ENCODE measurements at regions not wholly inside any gene's neighbourhood (a gene's known extent, or its start where the extent isn't known, plus 50 kb on each side); places are given as distances from the start of the nearest gene placed in this dataset.
A peak's percentile ranks its signal among the peaks of the same experiment; 100 is the strongest.

- no peak for DNase-seq (ENCODE audit: low read depth, low spot score)
These were observed 74.7 kb upstream of the PALMD start for GRCh38 chr1:99571092-99571734.

GRCh38 chr1:99573431-99574217 is 72.3 kb upstream of the PALMD start:
- DNase-seq (ENCODE audit: low read depth, low spot score): peak; percentile 36

- DNase-seq (ENCODE audit: low read depth, low spot score): no peak
These were observed 68.6 kb upstream of the PALMD start for GRCh38 chr1:99577313-99577712.

- DNase-seq (ENCODE audit: low read depth, low spot score): no peak
These were observed 66.2 kb upstream of the PALMD start for GRCh38 chr1:99579691-99580172.

- DNase-seq (ENCODE audit: low read depth, low spot score): peak; percentile 30
These were observed 65.5 kb upstream of the PALMD start for GRCh38 chr1:99580451-99580850.

- no peak for DNase-seq (ENCODE audit: low read depth, low spot score)
These were observed 58.9 kb upstream of the PALMD start for GRCh38 chr1:99587008-99587407.

GRCh38 chr1:99589186-99589636 is 56.7 kb upstream of the PALMD start:
- no peak for DNase-seq (ENCODE audit: low read depth, low spot score)

GRCh38 chr1:99590578-99591209 is 55.2 kb upstream of the PALMD start:
- DNase-seq (ENCODE audit: low read depth, low spot score): peak; percentile 91

GRCh38 chr1:99591886-99592285 is 54.0 kb upstream of the PALMD start:
- DNase-seq (ENCODE audit: low read depth, low spot score): no peak

GRCh38 chr1:99594205-99594604 is 51.7 kb upstream of the PALMD start:
- no peak for DNase-seq (ENCODE audit: low read depth, low spot score)

GRCh38 chr1:99595041-99595440 is 50.9 kb upstream of the PALMD start:
- no peak for DNase-seq (ENCODE audit: low read depth, low spot score)

- no peak for DNase-seq (ENCODE audit: low read depth, low spot score)
These were observed 50.5 kb upstream of the PALMD start for GRCh38 chr1:99595441-99595840.
